ENCODE measurements at regions not wholly inside any gene's neighbourhood (a gene's known extent, or its start where the extent isn't known, plus 50 kb on each side); places are given as distances from the start of the nearest gene placed in this dataset.

GRCh38 chr3:64342940-64343688 is 117.8 kb upstream of the PRICKLE2 start:
- intact Hi-C loops (cut with DNase I), result no loop called here
- no peak for DNase-seq
- peak overlapping the region in 2 of 4 donors; percentile 21 to 82 for H3K27ac ChIP-seq

GRCh38 chr3:64341296-64341695 is 116.0 kb upstream of the PRICKLE2 start:
- H3K27ac ChIP-seq, result peak overlapping the region in 3 of 4 donors; percentile 16 to 82 (median 72)
- H3K27me3 ChIP-seq, result no peaks in the 10 kb centered on the region
- H3K9me3 ChIP-seq, result no peaks in the 10 kb centered on the region
- H3K4me1 ChIP-seq, result peaks cover 8 to 47% (median 21%) of the 10 kb centered on the region in 3 donors
- no peaks in the 10 kb centered on the region for H3K36me3 ChIP-seq
- TF ChIP-seq CTCF (IDR thresholded peaks at IDR 0.05) (no peak), POLR2A (IDR thresholded peaks at IDR 0.05) (no peak)
- no peak for DNase-seq
- WGBS, 2 donors, result 59 to 78% methylated on average over 1 of the region's 1 CpG
- no peak overlapping the region for H3K4me3 ChIP-seq
- intact Hi-C loops (cut with DNase I), result no loop called here

More at GRCh38 chr3:64342940-64343688, 117.8 kb upstream of the PRICKLE2 start:
- 55 to 75% methylated on average over 5 to 6 of the region's 6 CpGs for WGBS, 2 donors
- H3K4me3 ChIP-seq, result no peak overlapping the region
- no peaks in the 10 kb centered on the region for H3K9me3 ChIP-seq
- H3K4me1 ChIP-seq, result peaks cover 8 to 58% (median 21%) of the 10 kb centered on the region in 3 donors
- no peaks in the 10 kb centered on the region for H3K36me3 ChIP-seq
- TF ChIP-seq POLR2A (IDR thresholded peaks at IDR 0.05) (no peak), CTCF (IDR thresholded peaks at IDR 0.05) (no peak)
- H3K27me3 ChIP-seq, result no peaks in the 10 kb centered on the region

- Histone ChIP-seq H3K36me3 (no peaks in the 10 kb centered on the region), H3K27ac (peak overlapping the region in 3 of 4 donors; percentile 16 to 82 (median 75)), H3K4me1 (peaks cover 8 to 41% (median 17%) of the 10 kb centered on the region in 3 donors), H3K27me3 (no peaks in the 10 kb centered on the region), H3K9me3 (no peaks in the 10 kb centered on the region), H3K4me3 (peak overlapping the region in 1 of 4 donors; percentile 16)
- DNase-seq, result no peak
- 65 to 67% methylated on average over 11 of the region's 11 CpGs for WGBS, 2 donors
- intact Hi-C loops (cut with DNase I), result no loop called here
- no peak for TF ChIP-seq POLR2A (IDR thresholded peaks at IDR 0.05)
- no peak for TF ChIP-seq CTCF (IDR thresholded peaks at IDR 0.05)
Measured at GRCh38 chr3:64340641-64341101, 115.4 kb upstream of the PRICKLE2 start.

- 61 to 88% methylated on average over 3 of the region's 3 CpGs for WGBS, 2 donors
- H3K27me3 ChIP-seq, result no peaks in the 10 kb centered on the region
Measured at GRCh38 chr3:64336488-64336887, 111.2 kb upstream of the PRICKLE2 start.

More at GRCh38 chr3:64336488-64336887, 111.2 kb upstream of the PRICKLE2 start:
- Histone ChIP-seq H3K27ac (no peak overlapping the region), H3K36me3 (no peaks in the 10 kb centered on the region), H3K4me1 (peaks cover 0 to 4% (median 0%) of the 10 kb centered on the region in 3 donors), H3K4me3 (no peak overlapping the region), H3K9me3 (no peaks in the 10 kb centered on the region)
- no peak for DNase-seq
- intact Hi-C loops (cut with DNase I), result no loop called here
- TF ChIP-seq POLR2A (IDR thresholded peaks at IDR 0.05) (no peak), CTCF (IDR thresholded peaks at IDR 0.05) (no peak)
